ENCODE measurements at regions not wholly inside any gene's neighbourhood (a gene's known extent, or its start where the extent isn't known, plus 50 kb on each side); places are given as distances from the start of the nearest gene placed in this dataset.

GRCh38 chr5:174542037-174542436 is 182.3 kb upstream of the MSX2 start:
- TF ChIP-seq POLR2A (IDR thresholded peaks at IDR 0.05; ENCODE audit: low read depth, low read length) (no peak), POLR2AphosphoS5 (IDR thresholded peaks at IDR 0.05; ENCODE audit: low read depth, low read length) (no peak)

All from GM12891 (cell line).